IPS-18a (cell line): ENCODE measurements at regions not wholly inside any gene's neighbourhood (a gene's known extent, or its start where the extent isn't known, plus 50 kb on each side); places are given as distances from the start of the nearest gene placed in this dataset.

Experiments
- H3K27ac ChIP-seq: one replicate; pipeline ENCODE4 v1.5.1; 2013; ENCODE audit warnings: low read length
- H3K27me3 ChIP-seq: one replicate; pipeline ENCODE4 v1.6.1; 2013; ENCODE audit warnings: mild to moderate bottlenecking, low read length; ENCODE audit not compliant: control insufficient read depth, insufficient read depth
- H3K36me3 ChIP-seq: one replicate; pipeline ENCODE4 v1.6.1; 2013; ENCODE audit warnings: low read depth, low read length; ENCODE audit not compliant: control insufficient read depth
- H3K4me1 ChIP-seq: one replicate; pipeline ENCODE4 v1.6.1; 2013; ENCODE audit warnings: low read depth, low read length; ENCODE audit not compliant: control insufficient read depth
- H3K4me3 ChIP-seq: one replicate; pipeline ENCODE4 v1.5.1; 2013; ENCODE audit warnings: low read length
- H3K9ac ChIP-seq: one replicate; pipeline ENCODE4 v1.6.1; 2013; ENCODE audit warnings: mild to moderate bottlenecking, low read length, moderate library complexity
- H3K9me3 ChIP-seq: one replicate; pipeline ENCODE4 v1.6.1; 2013; ENCODE audit warnings: low read depth, low read length; ENCODE audit not compliant: control insufficient read depth

DNA sequence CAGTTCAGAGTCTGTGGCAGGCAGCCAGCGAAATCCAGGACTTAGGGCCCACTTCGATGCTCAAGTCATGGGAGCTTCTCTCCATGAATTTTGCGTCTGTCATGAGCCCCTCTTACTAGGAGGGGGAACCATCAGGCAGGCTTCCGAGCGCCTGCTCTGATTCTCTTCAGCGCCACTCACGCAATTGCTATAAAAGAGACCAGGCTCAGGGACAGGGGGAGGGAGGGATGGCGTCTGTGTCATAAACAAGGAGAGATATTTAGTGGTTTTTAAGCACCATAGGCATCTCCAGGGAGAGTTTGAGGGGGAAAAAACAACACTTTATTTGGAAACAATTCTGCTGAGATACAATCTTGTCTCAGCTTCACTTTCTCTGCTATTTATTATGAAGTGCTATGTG, 60.6 kb downstream of the NAV1 start:
- no peaks in the 10 kb centered on the region for H3K9me3 ChIP-seq
- no peaks in the 10 kb centered on the region for H3K36me3 ChIP-seq
- H3K27me3 ChIP-seq = no peaks in the 10 kb centered on the region
- no peak overlapping the region for H3K27ac ChIP-seq
- peaks cover under 1% of the 10 kb centered on the region for H3K4me1 ChIP-seq
- H3K9ac ChIP-seq = no peak overlapping the region
- H3K4me3 ChIP-seq = no peak overlapping the region

GRCh38 chr1:201602413-201603265, 63.7 kb downstream of the NAV1 start:
- Histone ChIP-seq H3K9me3 (no peaks in the 10 kb centered on the region), H3K9ac (no peak overlapping the region), H3K36me3 (no peaks in the 10 kb centered on the region), H3K27ac (no peak overlapping the region), H3K4me3 (no peak overlapping the region), H3K27me3 (no peaks in the 10 kb centered on the region), H3K4me1 (no peaks in the 10 kb centered on the region)

DNA sequence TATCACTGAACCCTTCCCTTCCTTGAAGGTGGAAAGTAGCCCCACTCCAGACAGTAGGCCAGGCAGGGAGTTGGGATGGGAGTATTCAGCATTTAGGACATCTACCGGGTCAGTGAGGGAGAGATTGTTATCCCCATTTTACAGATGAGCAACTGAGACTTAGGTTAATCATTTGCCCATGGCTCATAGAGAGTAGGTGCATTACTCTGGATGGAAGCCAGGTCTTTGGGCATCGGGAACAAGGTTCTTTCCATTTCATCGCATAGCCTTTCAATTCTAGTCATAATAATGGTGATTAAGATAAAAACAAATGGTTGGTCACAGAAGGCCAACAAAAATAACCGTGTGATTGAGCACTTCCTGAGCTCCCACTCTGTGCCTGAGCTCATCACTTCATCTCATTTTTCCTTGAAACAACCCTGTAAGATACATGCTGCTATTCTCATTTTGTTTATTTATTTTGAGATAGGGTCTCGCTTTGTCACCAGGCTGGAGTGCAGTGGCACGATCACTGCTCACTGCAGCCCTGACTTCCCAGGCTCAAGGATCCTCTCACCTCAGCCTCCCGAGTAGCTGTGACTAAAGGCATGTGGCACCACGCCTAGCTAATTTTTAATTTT, 64.8 kb downstream of the NAV1 start:
- Histone ChIP-seq H3K4me3 (no peak overlapping the region), H3K27me3 (no peaks in the 10 kb centered on the region), H3K4me1 (no peaks in the 10 kb centered on the region), H3K27ac (no peak overlapping the region), H3K36me3 (no peaks in the 10 kb centered on the region), H3K9me3 (no peaks in the 10 kb centered on the region), H3K9ac (no peak overlapping the region)

GRCh38 chr1:201605385-201606010, 66.6 kb downstream of the NAV1 start:
- Histone ChIP-seq H3K4me1 (no peaks in the 10 kb centered on the region), H3K4me3 (no peak overlapping the region), H3K27ac (peak overlapping the region; percentile 61)

DNA sequence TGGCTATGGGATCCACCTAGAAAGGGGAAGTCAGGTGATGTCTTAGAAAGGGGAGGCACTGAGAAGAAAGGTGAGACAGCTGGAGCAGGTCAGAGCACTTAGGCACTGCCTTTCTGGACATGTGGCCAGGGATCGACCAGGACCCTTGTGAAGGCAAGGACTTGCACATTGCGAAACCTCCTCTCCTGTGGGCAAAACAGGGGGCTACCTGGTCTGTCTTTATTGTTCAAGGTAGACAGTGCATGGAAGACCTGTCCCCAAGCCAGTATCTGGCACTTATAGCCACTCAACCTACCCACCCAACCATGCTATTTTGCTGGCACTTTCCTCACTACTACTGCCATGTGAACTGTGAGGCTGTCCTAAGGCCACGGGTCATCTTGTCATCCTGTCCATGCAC, 67.2 kb downstream of the NAV1 start:
- Histone ChIP-seq H3K27ac (no peak overlapping the region), H3K27me3 (no peaks in the 10 kb centered on the region), H3K4me3 (no peak overlapping the region), H3K36me3 (no peaks in the 10 kb centered on the region), H3K9ac (no peak overlapping the region), H3K9me3 (no peaks in the 10 kb centered on the region), H3K4me1 (no peaks in the 10 kb centered on the region)

More at GRCh38 chr1:201605385-201606010, 66.6 kb downstream of the NAV1 start:
- no peak overlapping the region for H3K9ac ChIP-seq
- H3K36me3 ChIP-seq = no peaks in the 10 kb centered on the region
- H3K27me3 ChIP-seq = no peaks in the 10 kb centered on the region
- no peaks in the 10 kb centered on the region for H3K9me3 ChIP-seq

DNA sequence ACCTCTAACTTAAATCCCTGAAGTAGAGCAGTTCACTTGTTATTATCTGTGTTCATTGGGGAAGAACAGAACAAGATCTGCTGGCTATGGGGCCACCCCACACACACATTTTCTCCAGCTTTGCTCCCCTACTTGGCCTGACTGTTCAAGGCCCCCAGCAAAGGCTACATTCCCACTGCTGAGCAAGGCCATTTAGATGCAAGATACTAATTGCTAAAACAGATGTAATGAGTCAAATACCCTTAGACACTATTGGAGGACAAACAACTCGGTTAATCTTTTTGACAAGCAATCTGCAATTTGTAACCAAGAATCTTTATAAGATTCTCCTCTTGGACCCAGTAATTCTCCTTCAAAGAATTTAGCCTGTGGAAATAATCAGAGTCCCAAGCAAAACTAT, 67.7 kb downstream of the NAV1 start:
- Histone ChIP-seq H3K9me3 (no peaks in the 10 kb centered on the region), H3K4me3 (no peak overlapping the region), H3K27me3 (no peaks in the 10 kb centered on the region), H3K36me3 (no peaks in the 10 kb centered on the region), H3K4me1 (no peaks in the 10 kb centered on the region), H3K9ac (no peak overlapping the region), H3K27ac (no peak overlapping the region)

- Histone ChIP-seq H3K27me3 (no peaks in the 10 kb centered on the region), H3K27ac (no peak overlapping the region), H3K9me3 (no peaks in the 10 kb centered on the region), H3K9ac (no peak overlapping the region), H3K36me3 (no peaks in the 10 kb centered on the region), H3K4me1 (no peaks in the 10 kb centered on the region), H3K4me3 (no peak overlapping the region)
Observed at GRCh38 chr1:201608635-201609395, 69.9 kb downstream of the NAV1 start.

- no peak overlapping the region for H3K9ac ChIP-seq
Observed at GRCh38 chr1:201609661-201610318, 70.9 kb downstream of the NAV1 start.

GRCh38 chr1:201610858-201611257, 71.9 kb downstream of the NAV1 start:
- H3K27me3 ChIP-seq = no peaks in the 10 kb centered on the region
- H3K9ac ChIP-seq = no peak overlapping the region
- no peaks in the 10 kb centered on the region for H3K36me3 ChIP-seq
- H3K27ac ChIP-seq = no peak overlapping the region
- no peaks in the 10 kb centered on the region for H3K9me3 ChIP-seq
- H3K4me1 ChIP-seq = no peaks in the 10 kb centered on the region
- H3K4me3 ChIP-seq = no peak overlapping the region

More at GRCh38 chr1:201609661-201610318, 70.9 kb downstream of the NAV1 start:
- Histone ChIP-seq H3K27me3 (no peaks in the 10 kb centered on the region), H3K4me1 (no peaks in the 10 kb centered on the region), H3K9me3 (no peaks in the 10 kb centered on the region), H3K4me3 (no peak overlapping the region), H3K36me3 (no peaks in the 10 kb centered on the region), H3K27ac (no peak overlapping the region)

DNA sequence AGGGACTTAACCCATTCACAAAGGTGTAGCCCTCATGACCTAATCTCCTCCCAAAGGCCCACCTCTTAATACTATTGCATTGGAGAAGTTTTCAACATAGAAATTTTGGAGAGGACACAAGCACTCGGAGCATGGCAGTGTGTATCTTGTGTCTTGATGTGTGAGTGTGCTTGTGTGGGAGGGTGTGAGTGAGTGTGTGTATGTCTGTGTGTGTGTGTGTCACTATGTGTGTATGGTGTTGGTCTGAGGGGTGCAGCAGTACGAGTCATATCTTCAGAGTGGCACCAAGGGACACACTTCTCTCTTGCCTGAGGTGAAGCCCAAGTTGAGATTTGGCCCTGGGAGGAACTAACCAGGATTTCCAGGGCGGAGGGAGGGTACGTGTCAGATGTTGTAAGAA, 73.7 kb downstream of the NAV1 start:
- Histone ChIP-seq H3K27ac (no peak overlapping the region), H3K36me3 (no peaks in the 10 kb centered on the region), H3K9me3 (no peaks in the 10 kb centered on the region), H3K9ac (no peak overlapping the region), H3K27me3 (no peaks in the 10 kb centered on the region), H3K4me3 (no peak overlapping the region), H3K4me1 (no peaks in the 10 kb centered on the region)
